ENCODE measurements at regions not wholly inside any gene's neighbourhood (a gene's known extent, or its start where the extent isn't known, plus 50 kb on each side); places are given as distances from the start of the nearest gene placed in this dataset.

DNA sequence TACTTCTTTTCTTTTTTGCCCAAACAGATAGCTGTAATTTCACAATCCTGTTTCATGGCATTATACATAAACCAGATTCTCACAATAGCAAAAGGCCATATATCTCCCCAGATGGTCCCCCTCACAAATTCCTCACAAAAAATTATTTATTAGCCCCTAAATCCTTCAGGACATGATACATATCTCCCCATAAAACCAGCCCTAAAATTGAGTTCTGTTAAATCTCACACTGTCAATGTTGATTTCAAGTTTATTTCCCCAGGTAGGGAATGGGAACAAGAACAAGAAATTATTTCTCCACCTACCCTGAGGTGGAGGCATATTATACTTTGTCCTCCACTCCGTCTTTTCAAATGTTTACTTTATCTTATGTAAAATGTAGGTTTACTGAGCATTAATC lies 163.4 kb upstream of the CHRM3 start:
- TF ChIP-seq, protein P1, sequence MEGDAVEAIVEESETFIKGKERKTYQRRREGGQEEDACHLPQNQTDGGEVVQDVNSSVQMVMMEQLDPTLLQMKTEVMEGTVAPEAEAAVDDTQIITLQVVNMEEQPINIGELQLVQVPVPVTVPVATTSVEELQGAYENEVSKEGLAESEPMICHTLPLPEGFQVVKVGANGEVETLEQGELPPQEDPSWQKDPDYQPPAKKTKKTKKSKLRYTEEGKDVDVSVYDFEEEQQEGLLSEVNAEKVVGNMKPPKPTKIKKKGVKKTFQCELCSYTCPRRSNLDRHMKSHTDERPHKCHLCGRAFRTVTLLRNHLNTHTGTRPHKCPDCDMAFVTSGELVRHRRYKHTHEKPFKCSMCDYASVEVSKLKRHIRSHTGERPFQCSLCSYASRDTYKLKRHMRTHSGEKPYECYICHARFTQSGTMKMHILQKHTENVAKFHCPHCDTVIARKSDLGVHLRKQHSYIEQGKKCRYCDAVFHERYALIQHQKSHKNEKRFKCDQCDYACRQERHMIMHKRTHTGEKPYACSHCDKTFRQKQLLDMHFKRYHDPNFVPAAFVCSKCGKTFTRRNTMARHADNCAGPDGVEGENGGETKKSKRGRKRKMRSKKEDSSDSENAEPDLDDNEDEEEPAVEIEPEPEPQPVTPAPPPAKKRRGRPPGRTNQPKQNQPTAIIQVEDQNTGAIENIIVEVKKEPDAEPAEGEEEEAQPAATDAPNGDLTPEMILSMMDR (conservative IDR thresholded peaks at IDR 0.05): no peak
- no peak for TF ChIP-seq ZFX (IDR thresholded peaks at IDR 0.05)
